Colonic mucosa (tissue), 4 donors: ENCODE measurements at regions not wholly inside any gene's neighbourhood (a gene's known extent, or its start where the extent isn't known, plus 50 kb on each side); places are given as distances from the start of the nearest gene placed in this dataset.

Experiments used
- DNase-seq: peaks from one replicate; pipeline ENCODE4 v3.0.0-alpha.2; 2020
- H3K27ac ChIP-seq: fragments of 200-600 bp; one replicate; pipeline ENCODE4 v1.8.0; 2021
- H3K27me3 ChIP-seq: fragments of 200-600 bp; one replicate; pipeline ENCODE4 v1.8.0; 2021
- H3K36me3 ChIP-seq: fragments of 200-600 bp; one replicate; pipeline ENCODE4 v1.8.0; 2021
- H3K4me1 ChIP-seq: fragments of 200-600 bp; one replicate; pipeline ENCODE4 v1.8.0; 2021; ENCODE audit warnings: mild to moderate bottlenecking
- H3K4me3 ChIP-seq: fragments of 200-600 bp; one replicate; pipeline ENCODE4 v1.8.0; 2021
- H3K9ac ChIP-seq, 2 donors: one replicate each; pipeline ENCODE4 v1.7.0; 2013; ENCODE audit warnings: control low read depth in 2 of 2, low read depth in 2 of 2, low read length in 2 of 2
- H3K9me3 ChIP-seq: fragments of 200-600 bp; one replicate; pipeline ENCODE4 v1.8.0; 2021
- CTCF ChIP-seq: fragments of 200-600 bp; IDR thresholded peaks from one replicate; pipeline ENCODE4 v1.8.0; 2022; ENCODE audit warnings: antibody characterized with exemption, mild to moderate bottlenecking
- intact Hi-C: fragments of 100-400 bp; cut with DNase I; formaldehyde crosslinking; loops from one replicate; pipeline ENCODE4 v1.14.1; 2022
- donor health status: healthy.
- donor health status: DM: no; HTN: no; CAD: no.
- donor health status: DM: no; HTN: no; CAD: no.

- intact Hi-C loops, result no loop called here
- no peak overlapping the region for H3K9ac ChIP-seq
- no peak for DNase-seq
- no peak overlapping the region for H3K27ac ChIP-seq
- H3K4me3 ChIP-seq, result no peak overlapping the region
- H3K9me3 ChIP-seq, result no peaks in the 10 kb centered on the region
- no peaks in the 10 kb centered on the region for H3K36me3 ChIP-seq
- no peaks in the 10 kb centered on the region for H3K4me1 ChIP-seq
- no peak for TF ChIP-seq CTCF
- H3K27me3 ChIP-seq, result no peaks in the 10 kb centered on the region
These were observed 2127.3 kb downstream of the PCDH7 start for GRCh38 chr4:32847461-32847860.

GRCh38 chr4:32855622-32856021 lies 2135.5 kb downstream of the PCDH7 start:
- H3K9ac ChIP-seq, result no peak overlapping the region
- H3K36me3 ChIP-seq, result no peaks in the 10 kb centered on the region
- no peaks in the 10 kb centered on the region for H3K27me3 ChIP-seq
- H3K9me3 ChIP-seq, result no peaks in the 10 kb centered on the region
- H3K4me3 ChIP-seq, result no peak overlapping the region
- DNase-seq, result no peak
- no peaks in the 10 kb centered on the region for H3K4me1 ChIP-seq
- intact Hi-C loops, result no loop called here
- H3K27ac ChIP-seq, result no peak overlapping the region
- TF ChIP-seq CTCF, result no peak

GRCh38 chr4:32858361-32858760 lies 2138.2 kb downstream of the PCDH7 start:
- no peak overlapping the region for H3K9ac ChIP-seq
- intact Hi-C loops, result no loop called here
- H3K4me3 ChIP-seq, result no peak overlapping the region
- no peak for DNase-seq
- H3K27ac ChIP-seq, result no peak overlapping the region
- H3K9me3 ChIP-seq, result no peaks in the 10 kb centered on the region
- no peaks in the 10 kb centered on the region for H3K36me3 ChIP-seq
- H3K4me1 ChIP-seq, result no peaks in the 10 kb centered on the region
- no peaks in the 10 kb centered on the region for H3K27me3 ChIP-seq
- no peak for TF ChIP-seq CTCF

GRCh38 chr4:32858971-32859370 lies 2138.8 kb downstream of the PCDH7 start:
- DNase-seq, result no peak
- H3K36me3 ChIP-seq, result no peaks in the 10 kb centered on the region
- H3K9ac ChIP-seq, result no peak overlapping the region
- no peaks in the 10 kb centered on the region for H3K27me3 ChIP-seq
- H3K4me3 ChIP-seq, result no peak overlapping the region
- no peaks in the 10 kb centered on the region for H3K4me1 ChIP-seq
- no peaks in the 10 kb centered on the region for H3K9me3 ChIP-seq
- intact Hi-C loops, result no loop called here
- no peak overlapping the region for H3K27ac ChIP-seq
- no peak for TF ChIP-seq CTCF

GRCh38 chr4:32864713-32865351 lies 2144.7 kb downstream of the PCDH7 start:
- intact Hi-C loops, result no loop called here
- TF ChIP-seq CTCF, result no peak
- Histone ChIP-seq H3K36me3 (no peaks in the 10 kb centered on the region), H3K4me1 (no peaks in the 10 kb centered on the region), H3K9me3 (no peaks in the 10 kb centered on the region), H3K27ac (no peak overlapping the region), H3K27me3 (no peaks in the 10 kb centered on the region), H3K4me3 (no peak overlapping the region), H3K9ac (no peak overlapping the region)
- DNase-seq, result no peak
